Panc1 (cell line): ENCODE measurements at regions not wholly inside any gene's neighbourhood (a gene's known extent, or its start where the extent isn't known, plus 50 kb on each side); places are given as distances from the start of the nearest gene placed in this dataset.

Experiments used
- ATAC-seq: fragments of 200-7000 bp; cut with Tn5 transposase; 2 replicates; pipeline ENCODE4 v1.9.1; 2020; ENCODE audit warnings: mild to moderate bottlenecking, moderate library complexity
- BruUV-seq: library from RNA; stranded (reverse); fragments of 400-500 nt; replicated peaks from 2 replicates; lab custom pipeline; 2021; lab: Mats Ljungman, UMichigan
- CTCF ChIA-PET: fragments of 300-600 bp; sonication (Branson Sonifier 250); formaldehyde crosslinking; loops from one replicate; lab custom pipeline; 2022; ENCODE audit warnings: antibody characterized with exemption; lab: Charles Lee
- POLR2A ChIA-PET: fragments of 300-600 bp; sonication (Branson Sonifier 250); formaldehyde crosslinking; loops from one replicate; lab custom pipeline; 2022; ENCODE audit warnings: antibody characterized with exemption; lab: Charles Lee
- DNase-seq: peaks from one replicate; pipeline ENCODE4 v3.0.0-alpha.2; 2010; ENCODE audit warnings: low read depth, low spot score
- H3K27ac ChIP-seq: 2 replicates; pipeline ENCODE4 v1.5.1; 2011; ENCODE audit warnings: mild to moderate bottlenecking, low read length, inconsistent platforms
- H3K27me3 ChIP-seq: fragments of 200-500 bp; sonication (Bioruptor generic); 2 replicates; pipeline ENCODE4 v1.6.0; 2014; ENCODE audit warnings: low read length, inconsistent platforms; ENCODE audit not compliant: control insufficient read depth, insufficient read depth
- H3K36me3 ChIP-seq: fragments of 200-500 bp; sonication (Bioruptor generic); 2 replicates; pipeline ENCODE4 v1.5.1; 2014; ENCODE audit warnings: inconsistent platforms, mild to moderate bottlenecking, low read length, moderate library complexity; ENCODE audit not compliant: control insufficient read depth, insufficient read depth
- H3K4me1 ChIP-seq: 2 replicates; pipeline ENCODE4 v1.5.1; 2011; ENCODE audit warnings: inconsistent platforms, mild to moderate bottlenecking, low read length, moderate library complexity; ENCODE audit not compliant: control insufficient read depth, insufficient read depth
- H3K4me3 ChIP-seq, 2 experiments: 2 replicates each; pipeline ENCODE4 v1.5.1; 2011 to 2012; ENCODE audit warnings: low read depth in 2 of 2, low read length in 2 of 2, mild to moderate bottlenecking in 2 of 2, inconsistent platforms in 1 of 2, moderate library complexity in 1 of 2
- H3K9me3 ChIP-seq: fragments of 200-500 bp; sonication (Bioruptor generic); 2 replicates; pipeline ENCODE4 v1.5.1; 2014; ENCODE audit warnings: low read depth, mild to moderate bottlenecking, inconsistent platforms, low read length, moderate library complexity; ENCODE audit not compliant: control insufficient read depth, insufficient read depth
- CTCF ChIP-seq: fragments of 450-650 bp; IDR thresholded peaks from 2 replicates; pipeline ENCODE4 v1.5.1; 2017; ENCODE audit warnings: mild to moderate bottlenecking
- POLR2AphosphoS5 ChIP-seq: IDR thresholded peaks from 2 replicates; pipeline ENCODE4 v1.6.1; 2012; ENCODE audit warnings: mild to moderate bottlenecking, low read depth, low read length, moderate library complexity
- REST ChIP-seq, 2 experiments: IDR thresholded peaks; 2 replicates each; pipeline ENCODE4 v1.6.1; 2011 to 2012; ENCODE audit warnings: low read depth in 2 of 2, control low read depth in 1 of 2, low read length in 1 of 2, mild to moderate bottlenecking in 1 of 2, moderate library complexity in 1 of 2; ENCODE audit not compliant: insufficient read depth in 1 of 2
- SIN3A ChIP-seq: IDR thresholded peaks from 2 replicates; pipeline ENCODE4 v1.6.1; 2012; ENCODE audit warnings: low read depth, mild to moderate bottlenecking, low read length, moderate library complexity, borderline replicate concordance; ENCODE audit not compliant: insufficient read depth
- TCF7L2 ChIP-seq: IDR thresholded peaks from 2 replicates; pipeline ENCODE4 v1.6.1; 2011; ENCODE audit warnings: mild to moderate bottlenecking, low read depth, low read length, inconsistent platforms
- in situ Hi-C: cut with HindIII; loops from 2 replicates; pipeline ENCODE4 v1.10.0; 2016; ENCODE audit warnings: low sequenced_read_pairs, low pct_unique_long_range_greater_than_20kb
- intact Hi-C: fragments of 100-400 bp; cut with micrococcal nuclease; formaldehyde crosslinking; loops from one replicate; pipeline ENCODE4 v1.10.0; 2022; ENCODE audit not compliant: unreplicated experiment

- in situ Hi-C loops, result no loop called here
- no peak for ATAC-seq
- intact Hi-C loops, result no loop called here
- TF ChIP-seq REST (IDR thresholded peaks at IDR 0.05; ENCODE audit: insufficient read depth in 1 of 2, low read depth in 2 of 2, low read length in 1 of 2), result no peak
- TF ChIP-seq CTCF, result no peak
- TF ChIP-seq SIN3A, result no peak
- no peak for TF ChIP-seq TCF7L2
- TF ChIP-seq POLR2AphosphoS5, result no peak
- POLR2A ChIA-PET, result no interaction called here
- CTCF ChIA-PET, result no interaction called here
- H3K4me1 ChIP-seq, result no peaks in the 10 kb centered on the region
- peaks cover 6% of the 10 kb centered on the region; the same call in 1 of the 2 replicates for H3K9me3 ChIP-seq
- no peak overlapping the region for H3K27ac ChIP-seq
- BruUV-seq, result no TSS peak
- H3K36me3 ChIP-seq, result no peaks in the 10 kb centered on the region
- no peak overlapping the region for H3K4me3 ChIP-seq
- DNase-seq, result no peak
- H3K27me3 ChIP-seq, result no peaks in the 10 kb centered on the region
These were observed 671.2 kb downstream of the EPHA7 start for GRCh38 chr6:92748131-92748530.

- DNase-seq (no peak), ATAC-seq (no peak)
- no peak overlapping the region for H3K27ac ChIP-seq
- H3K27me3 ChIP-seq, result no peaks in the 10 kb centered on the region
- no peak for TF ChIP-seq TCF7L2
- no peak for TF ChIP-seq REST (IDR thresholded peaks at IDR 0.05; ENCODE audit: insufficient read depth in 1 of 2, low read depth in 2 of 2, low read length in 1 of 2)
- no peak for TF ChIP-seq SIN3A
- no peak for TF ChIP-seq POLR2AphosphoS5
- TF ChIP-seq CTCF, result no peak
- no TSS peak for BruUV-seq
- H3K4me1 ChIP-seq, result no peaks in the 10 kb centered on the region
- no peaks in the 10 kb centered on the region for H3K9me3 ChIP-seq
- H3K4me3 ChIP-seq, result no peak overlapping the region
- in situ Hi-C loops (no loop called here), intact Hi-C loops (no loop called here)
- CTCF ChIA-PET, result no interaction called here
- H3K36me3 ChIP-seq, result no peaks in the 10 kb centered on the region
- POLR2A ChIA-PET, result no interaction called here
These were observed 681.4 kb downstream of the EPHA7 start for GRCh38 chr6:92737983-92738382.
